GM12875 (cell line): ENCODE measurements at regions not wholly inside any gene's neighbourhood (a gene's known extent, or its start where the extent isn't known, plus 50 kb on each side); places are given as distances from the start of the nearest gene placed in this dataset.

Experiments
- H3K4me3 ChIP-seq: one replicate; pipeline ENCODE4 v1.5.1; 2011; ENCODE audit warnings: low read depth, low read length, control low read depth
- CTCF ChIP-seq: IDR thresholded peaks from 2 replicates; pipeline ENCODE4 v1.5.1; 2011; ENCODE audit warnings: low read depth, mild to moderate bottlenecking, control low read depth, inconsistent platforms, low read length, moderate library complexity, borderline replicate concordance; ENCODE audit not compliant: insufficient read depth

- no peak for TF ChIP-seq CTCF
- no peak overlapping the region for H3K4me3 ChIP-seq
These were observed 738.4 kb upstream of the ID2 start for GRCh38 chr2:7943446-7943845.

- no peak for TF ChIP-seq CTCF
- no peak overlapping the region for H3K4me3 ChIP-seq
These were observed 736.8 kb upstream of the ID2 start for GRCh38 chr2:7945026-7945425.

GRCh38 chr2:7950035-7950612, 731.7 kb upstream of the ID2 start:
- no peak for TF ChIP-seq CTCF
- H3K4me3 ChIP-seq = no peak overlapping the region

- no peak for TF ChIP-seq CTCF
These were observed 730.9 kb upstream of the ID2 start for GRCh38 chr2:7951001-7951400.

DNA sequence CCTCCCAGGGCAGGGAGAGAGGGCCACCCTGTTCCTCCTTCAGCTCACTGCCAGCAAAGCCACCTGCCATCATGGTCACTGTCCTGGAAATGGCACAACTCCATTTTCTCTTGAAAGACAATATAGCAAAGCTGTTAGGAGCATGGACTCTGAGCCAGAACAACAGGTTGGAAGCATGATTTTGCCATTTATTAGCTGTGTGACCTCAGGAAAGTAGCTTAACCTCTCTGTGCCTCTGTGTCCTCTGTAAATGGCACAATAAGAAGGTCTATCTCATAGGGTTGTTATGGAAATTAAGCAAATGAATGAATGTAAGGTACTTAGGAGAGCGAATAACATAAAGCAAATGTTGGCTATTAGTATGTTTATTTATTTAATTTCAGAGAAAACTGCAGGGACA, 730.4 kb upstream of the ID2 start:
- no peak for TF ChIP-seq CTCF

More at GRCh38 chr2:7951001-7951400, 730.9 kb upstream of the ID2 start:
- H3K4me3 ChIP-seq = no peak overlapping the region

DNA sequence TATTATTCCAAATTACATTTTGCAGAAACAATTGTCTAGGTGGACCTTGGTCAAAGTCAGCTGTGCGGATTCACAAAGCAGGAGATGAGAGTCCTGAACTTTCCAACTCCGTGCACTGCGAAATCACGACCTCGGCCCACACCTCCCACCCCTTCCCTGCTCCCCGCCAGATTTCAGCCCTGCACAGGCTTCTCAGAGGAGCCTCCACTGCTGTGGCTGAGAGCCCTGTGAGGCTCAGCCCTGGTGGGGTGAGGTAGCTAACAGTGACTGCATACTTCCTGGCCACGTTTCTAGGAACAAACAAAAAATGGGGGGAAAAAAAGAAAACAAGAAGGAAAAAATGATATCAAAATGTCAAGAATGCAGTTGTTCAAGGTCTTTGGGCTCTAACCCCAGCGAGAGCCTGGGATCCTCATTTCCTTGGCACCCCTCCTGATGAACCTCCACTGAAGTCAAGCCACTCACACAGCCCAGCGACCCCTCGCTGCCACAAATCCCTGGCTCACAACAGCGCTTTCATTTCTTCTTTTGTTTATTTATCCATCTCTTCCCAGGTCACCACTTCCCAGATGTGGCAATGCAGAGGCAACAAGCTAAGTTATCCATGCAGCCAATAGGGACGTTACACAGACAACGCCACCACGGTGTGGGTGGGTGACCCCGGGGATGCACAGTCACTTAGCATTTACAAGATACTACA, 729.7 kb upstream of the ID2 start:
- no peak for TF ChIP-seq CTCF
- H3K4me3 ChIP-seq = no peak overlapping the region

More for the DNA sequence above, 730.4 kb upstream of the ID2 start:
- H3K4me3 ChIP-seq = no peak overlapping the region

DNA sequence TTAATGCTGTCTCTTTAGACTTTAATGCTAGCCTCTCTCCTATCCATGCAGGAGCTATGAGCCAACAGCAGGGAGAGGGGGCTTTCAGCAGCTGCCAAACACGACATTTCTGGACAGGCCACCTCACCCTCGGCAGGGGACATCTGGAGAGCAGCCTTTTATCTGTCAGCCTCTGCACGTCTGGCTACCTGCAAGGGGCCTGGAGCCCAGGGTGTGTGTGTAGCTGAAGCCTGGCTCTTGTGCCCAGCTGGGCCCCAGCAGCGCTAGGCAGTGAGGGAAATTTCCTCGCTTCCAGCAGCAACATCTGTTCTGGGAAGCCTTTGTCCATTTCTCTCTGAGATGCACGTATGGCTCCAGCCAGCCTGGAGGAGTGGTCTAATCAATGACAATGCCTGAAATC, 728.7 kb upstream of the ID2 start:
- H3K4me3 ChIP-seq = no peak overlapping the region
- TF ChIP-seq CTCF = no peak
